KMS-11 (cell line): ENCODE measurements at regions not wholly inside any gene's neighbourhood (a gene's known extent, or its start where the extent isn't known, plus 50 kb on each side); places are given as distances from the start of the nearest gene placed in this dataset.

ENCODE experiments used
- H2AFZ ChIP-seq: fragments of 200-600 bp; sonication (generic); 2 replicates; pipeline ENCODE4 v1.6.1; 2016; ENCODE audit warnings: antibody characterized with exemption, mixed run types, low read depth
- H3K27ac ChIP-seq: fragments of 200-600 bp; sonication (generic); 2 replicates; pipeline ENCODE4 v1.6.1; 2016; ENCODE audit warnings: mild to moderate bottlenecking, mixed run types
- H3K27me3 ChIP-seq: fragments of 200-600 bp; sonication (generic); 2 replicates; pipeline ENCODE4 v1.6.1; 2017; ENCODE audit warnings: mild to moderate bottlenecking, low read depth, mixed run types, moderate library complexity; ENCODE audit not compliant: insufficient read depth
- H3K36me3 ChIP-seq: fragments of 200-600 bp; sonication (generic); 2 replicates; pipeline ENCODE4 v1.6.1; 2017; ENCODE audit warnings: mild to moderate bottlenecking, mixed run types; ENCODE audit not compliant: insufficient read depth
- H3K4me1 ChIP-seq: fragments of 200-600 bp; sonication (generic); 2 replicates; pipeline ENCODE4 v1.6.1; 2016; ENCODE audit warnings: mild to moderate bottlenecking, low read depth, mixed run types; ENCODE audit not compliant: poor library complexity, severe bottlenecking
- H3K4me2 ChIP-seq: fragments of 200-600 bp; sonication (generic); 2 replicates; pipeline ENCODE4 v1.7.0; 2016; ENCODE audit warnings: mild to moderate bottlenecking, mixed run types
- H3K4me3 ChIP-seq: fragments of 200-600 bp; sonication (generic); IDR thresholded peaks from 2 replicates; pipeline ENCODE4 v1.6.1; 2017; ENCODE audit warnings: low read depth, low read length, mixed read lengths; ENCODE audit not compliant: insufficient read depth
- H3K79me2 ChIP-seq: fragments of 200-600 bp; sonication (generic); 2 replicates; pipeline ENCODE4 v1.6.1; 2016; ENCODE audit warnings: low read depth, mixed run types; ENCODE audit not compliant: insufficient read depth
- H3K9ac ChIP-seq: fragments of 200-600 bp; sonication (generic); 2 replicates; pipeline ENCODE4 v1.6.1; 2016; ENCODE audit warnings: mild to moderate bottlenecking, mixed run types
- H4K20me1 ChIP-seq: fragments of 200-600 bp; sonication (generic); 2 replicates; pipeline ENCODE4 v1.6.1; 2016; ENCODE audit warnings: mild to moderate bottlenecking, mixed run types; ENCODE audit not compliant: insufficient read depth
- TF ChIP-seq, protein P1 (sequence below): fragments of 200-600 bp; sonication (generic); conservative IDR thresholded peaks from 2 replicates; pipeline ENCODE4 v1.6.1; 2017; ENCODE audit warnings: low read depth, mild to moderate bottlenecking, antibody characterized with exemption, low read length, moderate library complexity, mixed read lengths

DNA sequence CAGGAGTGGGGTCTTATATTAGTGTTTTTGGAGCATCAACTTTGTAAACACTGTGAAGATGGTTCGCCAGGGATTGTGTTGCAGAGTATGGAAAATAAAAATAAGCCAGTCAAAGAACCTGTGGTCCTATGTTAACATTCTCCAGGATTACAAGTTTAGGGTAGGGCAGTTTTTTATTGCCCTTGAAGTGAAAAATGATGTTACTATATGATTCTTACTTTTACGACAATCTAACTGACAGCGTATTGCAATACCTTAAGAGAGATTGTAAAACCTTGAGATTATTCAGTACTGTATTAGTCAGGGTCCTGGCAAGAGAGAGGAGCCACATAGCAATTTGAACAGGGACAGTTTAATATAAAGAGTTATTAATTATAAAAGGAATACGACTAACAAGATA is 144.7 kb upstream of the ZNF608 start:
- H3K4me1 ChIP-seq = no peaks in the 10 kb centered on the region
- H4K20me1 ChIP-seq = no peaks in the 10 kb centered on the region
- H3K36me3 ChIP-seq = no peaks in the 10 kb centered on the region
- no peak overlapping the region for H3K4me2 ChIP-seq
- no peak overlapping the region for H3K4me3 ChIP-seq
- TF ChIP-seq, protein P1, sequence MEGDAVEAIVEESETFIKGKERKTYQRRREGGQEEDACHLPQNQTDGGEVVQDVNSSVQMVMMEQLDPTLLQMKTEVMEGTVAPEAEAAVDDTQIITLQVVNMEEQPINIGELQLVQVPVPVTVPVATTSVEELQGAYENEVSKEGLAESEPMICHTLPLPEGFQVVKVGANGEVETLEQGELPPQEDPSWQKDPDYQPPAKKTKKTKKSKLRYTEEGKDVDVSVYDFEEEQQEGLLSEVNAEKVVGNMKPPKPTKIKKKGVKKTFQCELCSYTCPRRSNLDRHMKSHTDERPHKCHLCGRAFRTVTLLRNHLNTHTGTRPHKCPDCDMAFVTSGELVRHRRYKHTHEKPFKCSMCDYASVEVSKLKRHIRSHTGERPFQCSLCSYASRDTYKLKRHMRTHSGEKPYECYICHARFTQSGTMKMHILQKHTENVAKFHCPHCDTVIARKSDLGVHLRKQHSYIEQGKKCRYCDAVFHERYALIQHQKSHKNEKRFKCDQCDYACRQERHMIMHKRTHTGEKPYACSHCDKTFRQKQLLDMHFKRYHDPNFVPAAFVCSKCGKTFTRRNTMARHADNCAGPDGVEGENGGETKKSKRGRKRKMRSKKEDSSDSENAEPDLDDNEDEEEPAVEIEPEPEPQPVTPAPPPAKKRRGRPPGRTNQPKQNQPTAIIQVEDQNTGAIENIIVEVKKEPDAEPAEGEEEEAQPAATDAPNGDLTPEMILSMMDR = no peak
- no peaks in the 10 kb centered on the region for H3K27me3 ChIP-seq
- no peak overlapping the region for H3K9ac ChIP-seq
- no peak overlapping the region for H2AFZ ChIP-seq
- H3K27ac ChIP-seq = no peak overlapping the region
- H3K79me2 ChIP-seq = no peaks in the 10 kb centered on the region

DNA sequence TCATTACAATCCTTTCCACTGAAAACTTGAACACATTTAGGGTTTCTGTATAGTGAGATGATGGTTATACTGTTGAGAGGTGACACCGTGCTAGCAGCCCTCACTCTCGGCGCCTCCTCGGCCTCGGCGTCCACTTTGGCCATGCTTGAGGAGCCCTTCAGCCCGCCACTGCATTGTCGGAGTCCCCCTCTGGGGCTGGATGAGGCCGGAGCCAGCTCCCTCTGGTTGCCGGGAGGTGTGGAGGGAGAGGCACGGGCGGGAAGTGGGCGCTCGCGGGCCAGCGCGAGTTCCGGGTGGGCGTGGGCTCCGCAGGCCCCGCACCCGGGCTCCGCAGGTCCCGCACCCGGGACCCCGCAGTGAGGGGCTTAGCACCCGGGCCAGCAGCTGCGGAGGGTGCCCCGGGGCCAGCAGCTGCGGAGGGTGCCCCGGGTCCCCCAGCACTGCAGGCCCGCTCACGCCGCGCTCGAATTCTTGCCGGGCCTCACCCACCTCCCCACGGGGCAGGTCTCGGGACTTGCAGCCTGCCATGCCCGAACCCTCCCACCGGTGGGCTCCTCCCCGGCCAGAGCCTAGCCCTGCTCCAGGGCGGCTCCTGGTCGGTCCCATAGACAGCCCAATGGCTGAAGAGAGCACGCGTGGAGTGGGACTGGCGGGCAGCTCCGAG is 145.9 kb upstream of the ZNF608 start:
- no peaks in the 10 kb centered on the region for H3K79me2 ChIP-seq
- no peaks in the 10 kb centered on the region for H4K20me1 ChIP-seq
- no peak overlapping the region for H3K4me3 ChIP-seq
- no peaks in the 10 kb centered on the region for H3K36me3 ChIP-seq
- no peak overlapping the region for H3K27ac ChIP-seq
- no peak overlapping the region for H3K9ac ChIP-seq
- no peaks in the 10 kb centered on the region for H3K27me3 ChIP-seq
- TF ChIP-seq, protein P1 = no peak
- H2AFZ ChIP-seq = no peak overlapping the region
- H3K4me2 ChIP-seq = no peak overlapping the region
- no peaks in the 10 kb centered on the region for H3K4me1 ChIP-seq

DNA sequence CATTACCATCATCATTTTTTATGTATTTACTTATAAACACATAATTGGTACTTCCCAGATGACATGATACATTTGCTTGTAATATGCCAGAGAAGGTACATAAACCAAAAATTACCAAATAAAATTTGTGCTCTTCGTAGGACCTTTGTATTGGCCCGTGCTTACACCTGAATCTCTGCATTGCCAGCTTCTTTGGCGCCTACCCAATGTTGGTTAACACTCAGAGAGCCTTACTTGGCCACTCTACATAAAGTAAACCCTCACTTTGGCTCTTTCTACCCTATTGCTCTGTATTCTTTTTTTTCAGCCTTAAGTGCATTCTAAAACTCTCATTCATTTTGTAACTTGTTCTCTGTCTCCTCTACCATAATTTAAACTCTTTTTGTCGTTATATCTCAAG is 148.1 kb upstream of the ZNF608 start:
- Histone ChIP-seq H3K27me3 (no peaks in the 10 kb centered on the region), H3K36me3 (no peaks in the 10 kb centered on the region), H3K4me1 (no peaks in the 10 kb centered on the region), H3K79me2 (no peaks in the 10 kb centered on the region), H2AFZ (no peak overlapping the region), H4K20me1 (no peaks in the 10 kb centered on the region), H3K9ac (no peak overlapping the region), H3K4me3 (no peak overlapping the region), H3K27ac (no peak overlapping the region), H3K4me2 (no peak overlapping the region)
- TF ChIP-seq, protein P1 = no peak

DNA sequence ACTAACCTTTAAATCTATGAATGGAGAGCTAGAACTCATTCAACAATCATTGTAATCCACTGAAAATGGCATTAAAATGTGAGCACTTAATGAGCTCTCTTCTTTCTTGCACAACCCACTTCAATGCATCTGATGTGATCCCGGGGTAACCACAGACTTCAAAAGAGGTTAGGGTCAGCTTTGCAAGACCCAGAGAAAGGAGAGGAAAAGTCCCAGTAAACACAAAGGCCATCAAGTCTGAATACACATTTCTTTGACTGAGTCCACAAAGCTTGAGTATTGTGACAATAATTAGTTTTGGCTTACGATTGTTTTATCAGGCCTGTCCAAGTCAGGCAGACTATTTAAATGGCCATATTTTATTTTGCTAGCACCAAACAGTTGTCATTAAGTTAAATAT is 148.8 kb upstream of the ZNF608 start:
- Histone ChIP-seq H3K9ac (no peak overlapping the region), H3K4me2 (no peak overlapping the region), H3K4me3 (no peak overlapping the region), H3K36me3 (no peaks in the 10 kb centered on the region), H3K79me2 (no peaks in the 10 kb centered on the region), H3K4me1 (no peaks in the 10 kb centered on the region), H4K20me1 (no peaks in the 10 kb centered on the region), H2AFZ (no peak overlapping the region), H3K27me3 (no peaks in the 10 kb centered on the region), H3K27ac (no peak overlapping the region)
- TF ChIP-seq, protein P1 = no peak
